MCF 10A (cell line): ENCODE measurements at regions not wholly inside any gene's neighbourhood (a gene's known extent, or its start where the extent isn't known, plus 50 kb on each side); places are given as distances from the start of the nearest gene placed in this dataset.

ENCODE experiments used
- BruUV-seq: library from RNA; stranded (reverse); fragments of 400-500 nt; replicated peaks from 2 replicates; lab custom pipeline; 2021; lab: Mats Ljungman, UMichigan
- CTCF ChIA-PET: fragments of 300-600 bp; sonication (Branson Sonifier 250); formaldehyde crosslinking; extraction: SDS; loops from one replicate; lab custom pipeline; 2021; ENCODE audit warnings: antibody characterized with exemption, inconsistent platforms; lab: Yijun Ruan, JAX
- POLR2A ChIA-PET: fragments of 300-600, 350-650 bp; sonication (Branson Sonifier 250); formaldehyde crosslinking; extraction: SDS; loops from one replicate; lab custom pipeline; 2020; ENCODE audit warnings: antibody characterized with exemption, inconsistent platforms; lab: Yijun Ruan, JAX
- DNase-seq: peaks from one replicate; pipeline ENCODE4 v3.0.0-alpha.2; 2018; ENCODE audit not compliant: unreplicated experiment
- H3K27ac Mint-ChIP-seq: one replicate; pipeline ENCODE4 v1.8.0; 2022; ENCODE audit warnings: mild to moderate bottlenecking, low read depth, mixed read lengths; ENCODE audit not compliant: unreplicated experiment
- H3K27me3 Mint-ChIP-seq: one replicate; pipeline ENCODE4 v1.8.0; 2022; ENCODE audit warnings: mixed read lengths; ENCODE audit not compliant: insufficient read depth, unreplicated experiment
- H3K36me3 Mint-ChIP-seq: one replicate; pipeline ENCODE4 v1.8.0; 2022; ENCODE audit warnings: mild to moderate bottlenecking, moderate library complexity, mixed read lengths; ENCODE audit not compliant: insufficient read depth, unreplicated experiment
- H3K4me1 Mint-ChIP-seq: one replicate; pipeline ENCODE4 v1.8.0; 2022; ENCODE audit warnings: mixed read lengths; ENCODE audit not compliant: insufficient read depth, unreplicated experiment
- H3K4me3 Mint-ChIP-seq: one replicate; pipeline ENCODE4 v1.8.0; 2022; ENCODE audit warnings: mild to moderate bottlenecking, moderate library complexity, mixed read lengths; ENCODE audit not compliant: unreplicated experiment
- H3K9me3 Mint-ChIP-seq: one replicate; pipeline ENCODE4 v1.8.0; 2022; ENCODE audit warnings: mixed read lengths; ENCODE audit not compliant: unreplicated experiment
- CTCF ChIP-seq: fragments of 200-600 bp; IDR thresholded peaks from one replicate; pipeline ENCODE4 v1.8.0; 2022; ENCODE audit warnings: antibody characterized with exemption, mild to moderate bottlenecking; ENCODE audit not compliant: unreplicated experiment
- intact Hi-C: fragments of 100-400 bp; cut with micrococcal nuclease; formaldehyde crosslinking; loops from 2 replicates; pipeline ENCODE4 v1.14.1; 2022

GRCh38 chr5:91830361-91830953 is 447.3 kb upstream of the ARRDC3 start:
- Mint-ChIP-seq H3K27me3 (peaks cover 70% of the 10 kb centered on the region), H3K4me3 (no peak overlapping the region), H3K9me3 (no peaks in the 10 kb centered on the region), H3K36me3 (no peaks in the 10 kb centered on the region), H3K27ac (no peak overlapping the region), H3K4me1 (no peaks in the 10 kb centered on the region)
- CTCF ChIA-PET, result interaction anchor here (0.6 to 1.3 kb wide), 2 partner anchors 10 to 65 kb away, joined by 3 to 4 read pairs; no protein-coding TSS in a partner anchor
- no peak for DNase-seq
- intact Hi-C loops, result no loop called here
- POLR2A ChIA-PET, result no interaction called here
- BruUV-seq, result no TSS peak
- TF ChIP-seq CTCF, result no peak

GRCh38 chr5:91825618-91826017 is 442.5 kb upstream of the ARRDC3 start:
- H3K27ac Mint-ChIP-seq, result no peak overlapping the region
- ChIA-PET POLR2A (interaction anchor here (0.9 kb wide), 1 partner anchor 18 kb away, joined by 3 read pairs; no protein-coding TSS in a partner anchor), CTCF (no interaction called here)
- H3K9me3 Mint-ChIP-seq, result no peaks in the 10 kb centered on the region
- intact Hi-C loops, result no loop called here
- BruUV-seq, result no TSS peak
- H3K36me3 Mint-ChIP-seq, result no peaks in the 10 kb centered on the region
- TF ChIP-seq CTCF, result no peak
- DNase-seq, result no peak
- H3K4me1 Mint-ChIP-seq, result no peaks in the 10 kb centered on the region
- peaks cover 57% of the 10 kb centered on the region for H3K27me3 Mint-ChIP-seq
- no peak overlapping the region for H3K4me3 Mint-ChIP-seq

- Mint-ChIP-seq H3K27ac (no peak overlapping the region), H3K27me3 (peaks cover 45% of the 10 kb centered on the region), H3K36me3 (no peaks in the 10 kb centered on the region), H3K4me1 (no peaks in the 10 kb centered on the region), H3K4me3 (no peak overlapping the region), H3K9me3 (no peaks in the 10 kb centered on the region)
- no peak for DNase-seq
- TF ChIP-seq CTCF, result no peak
- ChIA-PET POLR2A (no interaction called here), CTCF (no interaction called here)
- intact Hi-C loops, result no loop called here
- BruUV-seq, result no TSS peak
Measured at GRCh38 chr5:91824406-91824805, 441.3 kb upstream of the ARRDC3 start.

GRCh38 chr5:91820874-91821273 is 437.8 kb upstream of the ARRDC3 start:
- Mint-ChIP-seq H3K9me3 (no peaks in the 10 kb centered on the region), H3K36me3 (no peaks in the 10 kb centered on the region), H3K27me3 (peaks cover 19% of the 10 kb centered on the region), H3K4me3 (no peak overlapping the region), H3K4me1 (no peaks in the 10 kb centered on the region), H3K27ac (no peak overlapping the region)
- DNase-seq, result no peak
- CTCF ChIA-PET, result no interaction called here
- intact Hi-C loops, result no loop called here
- TF ChIP-seq CTCF, result no peak
- no TSS peak for BruUV-seq
- POLR2A ChIA-PET, result no interaction called here
